H9 (cell line): ENCODE measurements at regions not wholly inside any gene's neighbourhood (a gene's known extent, or its start where the extent isn't known, plus 50 kb on each side); places are given as distances from the start of the nearest gene placed in this dataset.

Experiments
- DNase-seq: peaks from one replicate; pipeline ENCODE4 v3.0.0-alpha.2; 2017
- H2AFZ ChIP-seq: one replicate; pipeline ENCODE4 v1.6.1; 2013; ENCODE audit warnings: mild to moderate bottlenecking, low read length, control low read depth, moderate library complexity
- H2AK5ac ChIP-seq: 2 replicates; pipeline ENCODE4 v1.6.1; 2013; ENCODE audit warnings: low read length, control low read depth, mixed read lengths; ENCODE audit not compliant: insufficient read length
- H2BK120ac ChIP-seq: one replicate; pipeline ENCODE4 v1.6.1; 2013; ENCODE audit warnings: low read depth, mild to moderate bottlenecking, low read length, control low read depth, inconsistent platforms; ENCODE audit not compliant: poor library complexity, severe bottlenecking
- H2BK12ac ChIP-seq: 2 replicates; pipeline ENCODE4 v1.6.1; 2013; ENCODE audit warnings: low read length, control low read depth, mixed read lengths, low read depth; ENCODE audit not compliant: insufficient read length
- H2BK15ac ChIP-seq: 2 replicates; pipeline ENCODE4 v1.6.1; 2013; ENCODE audit warnings: low read depth, low read length, control low read depth
- H2BK20ac ChIP-seq: one replicate; pipeline ENCODE4 v1.6.1; 2013; ENCODE audit warnings: low read depth, mild to moderate bottlenecking, low read length, control low read depth, inconsistent platforms; ENCODE audit not compliant: poor library complexity, severe bottlenecking
- H2BK5ac ChIP-seq: 2 replicates; pipeline ENCODE4 v1.6.1; 2013; ENCODE audit warnings: low read length, control low read depth, mixed read lengths; ENCODE audit not compliant: insufficient read length
- H3K14ac ChIP-seq: 2 replicates; pipeline ENCODE4 v1.6.1; 2013; ENCODE audit warnings: low read length, control low read depth; ENCODE audit not compliant: insufficient read depth
- H3K18ac ChIP-seq: 2 replicates; pipeline ENCODE4 v1.6.1; 2013; ENCODE audit warnings: low read depth, mild to moderate bottlenecking, mixed read lengths, low read length, control low read depth; ENCODE audit not compliant: insufficient read length
- H3K23ac ChIP-seq: 2 replicates; pipeline ENCODE4 v1.6.1; 2013; ENCODE audit warnings: low read length, control low read depth, mixed read lengths, low read depth; ENCODE audit not compliant: insufficient read length
- H3K23me2 ChIP-seq: 2 replicates; pipeline ENCODE4 v1.6.1; 2013; ENCODE audit warnings: low read depth, mild to moderate bottlenecking, mixed read lengths, low read length, control low read depth; ENCODE audit not compliant: insufficient read length, poor library complexity, severe bottlenecking
- H3K27ac ChIP-seq: 2 replicates; pipeline ENCODE4 v1.5.1; 2013; ENCODE audit warnings: low read length, control low read depth, mixed read lengths, low read depth; ENCODE audit not compliant: insufficient read length
- H3K27me3 ChIP-seq: 2 replicates; pipeline ENCODE4 v1.6.1; 2013; ENCODE audit warnings: low read length, control low read depth, inconsistent platforms; ENCODE audit not compliant: insufficient read depth
- H3K4ac ChIP-seq: 2 replicates; pipeline ENCODE4 v1.6.1; 2013; ENCODE audit warnings: low read depth, mild to moderate bottlenecking, control low read depth, inconsistent platforms, low read length, moderate library complexity
- H3K4me1 ChIP-seq: 2 replicates; pipeline ENCODE4 v1.6.1; 2013; ENCODE audit warnings: low read length, control low read depth, inconsistent platforms; ENCODE audit not compliant: insufficient read depth
- H3K4me2 ChIP-seq: 2 replicates; pipeline ENCODE4 v1.6.1; 2013; ENCODE audit warnings: low read length, control low read depth, mixed read lengths; ENCODE audit not compliant: insufficient read length, insufficient read depth
- H3K56ac ChIP-seq: 2 replicates; pipeline ENCODE4 v1.6.1; 2013; ENCODE audit warnings: low read depth, mild to moderate bottlenecking, mixed read lengths, low read length, control low read depth; ENCODE audit not compliant: insufficient read length
- H3K79me1 ChIP-seq: 2 replicates; pipeline ENCODE4 v1.6.1; 2013; ENCODE audit warnings: low read depth, mild to moderate bottlenecking, moderate library complexity, low read length, control low read depth, inconsistent platforms; ENCODE audit not compliant: insufficient read depth, poor library complexity, severe bottlenecking
- H3K79me2 ChIP-seq: 2 replicates; pipeline ENCODE4 v1.6.1; 2013; ENCODE audit warnings: low read length, control low read depth, inconsistent platforms; ENCODE audit not compliant: insufficient read depth
- H3K9ac ChIP-seq: 2 replicates; pipeline ENCODE4 v1.6.1; 2013; ENCODE audit warnings: low read length, control low read depth, mixed read lengths; ENCODE audit not compliant: insufficient read length; ENCODE audit errors: extremely low read depth
- H3K9me3 ChIP-seq: one replicate; pipeline ENCODE4 v1.6.1; 2013; ENCODE audit warnings: low read depth, low read length, inconsistent platforms; ENCODE audit not compliant: control insufficient read depth
- H3T11ph ChIP-seq: one replicate; pipeline ENCODE4 v1.6.1; 2013; ENCODE audit warnings: mild to moderate bottlenecking, low read length, control low read depth, inconsistent platforms
- H4K20me1 ChIP-seq: one replicate; pipeline ENCODE4 v1.6.1; 2013; ENCODE audit not compliant: control insufficient read depth, insufficient read length, insufficient read depth
- H4K5ac ChIP-seq: 2 replicates; pipeline ENCODE4 v1.6.1; 2013; ENCODE audit warnings: low read depth, mild to moderate bottlenecking, mixed read lengths, low read length, control low read depth; ENCODE audit not compliant: insufficient read length
- H4K8ac ChIP-seq: replicated peaks from 2 replicates; pipeline ENCODE4 v1.6.1; 2013; ENCODE audit warnings: low read length, control low read depth, mixed read lengths, low read depth; ENCODE audit not compliant: insufficient read length
- H4K91ac ChIP-seq: 2 replicates; pipeline ENCODE4 v1.6.1; 2013; ENCODE audit warnings: low read depth, mild to moderate bottlenecking, moderate library complexity, mixed read lengths, low read length, control low read depth; ENCODE audit not compliant: insufficient read length
- H3K27ac Mint-ChIP-seq, 3 experiments: 2 replicates in 2 of 3; 3 replicates in 1 of 3; pipeline ENCODE4 v1.8.0; 2020 to 2021; ENCODE audit warnings: mixed read lengths in 3 of 3, mild to moderate bottlenecking in 1 of 3, moderate library complexity in 1 of 3
- H3K27me3 Mint-ChIP-seq: 2 replicates; pipeline ENCODE4 v1.8.0; 2021; ENCODE audit warnings: low read depth, mild to moderate bottlenecking, moderate library complexity, mixed read lengths
- H3K36me3 Mint-ChIP-seq, 3 experiments: 2 replicates in 2 of 3; 3 replicates in 1 of 3; pipeline ENCODE4 v1.8.0; 2020 to 2021; ENCODE audit warnings: low read depth in 3 of 3, mixed read lengths in 3 of 3; ENCODE audit not compliant: insufficient read depth in 1 of 3
- H3K4me1 Mint-ChIP-seq, 2 experiments: 2 replicates each; pipeline ENCODE4 v1.8.0; 2020; ENCODE audit warnings: mixed read lengths in 2 of 2
- H3K4me3 Mint-ChIP-seq, 2 experiments: 2 replicates in 1 of 2; 3 replicates in 1 of 2; pipeline ENCODE4 v1.8.0; 2020 to 2021; ENCODE audit warnings: mild to moderate bottlenecking in 2 of 2, mixed read lengths in 2 of 2, moderate library complexity in 1 of 2
- H3K9me3 Mint-ChIP-seq, 2 experiments: 2 replicates in 1 of 2; 3 replicates in 1 of 2; pipeline ENCODE4 v1.8.0; 2020; ENCODE audit warnings: mild to moderate bottlenecking in 2 of 2, mixed read lengths in 2 of 2, moderate library complexity in 1 of 2
- WGBS: extraction: QIAGEN DNeasy Blood & Tissue Kit; methylation state at CpG from one replicate; pipeline ENCODE4 v1.1.7; 2013; ENCODE audit warnings: missing lambda C conversion rate, low lambda C conversion rate, mixed read lengths; ENCODE audit not compliant: insufficient read length; ENCODE audit errors: extremely low coverage; 5-methylcytosine and 5-hydroxymethylcytosine counted together
- TF ChIP-seq, protein P1 (sequence below): fragments of 200-600 bp; sonication (generic); conservative IDR thresholded peaks from 3 replicates; pipeline ENCODE4 v1.8.0; 2021; ENCODE audit warnings: antibody characterized with exemption, mild to moderate bottlenecking

DNA sequence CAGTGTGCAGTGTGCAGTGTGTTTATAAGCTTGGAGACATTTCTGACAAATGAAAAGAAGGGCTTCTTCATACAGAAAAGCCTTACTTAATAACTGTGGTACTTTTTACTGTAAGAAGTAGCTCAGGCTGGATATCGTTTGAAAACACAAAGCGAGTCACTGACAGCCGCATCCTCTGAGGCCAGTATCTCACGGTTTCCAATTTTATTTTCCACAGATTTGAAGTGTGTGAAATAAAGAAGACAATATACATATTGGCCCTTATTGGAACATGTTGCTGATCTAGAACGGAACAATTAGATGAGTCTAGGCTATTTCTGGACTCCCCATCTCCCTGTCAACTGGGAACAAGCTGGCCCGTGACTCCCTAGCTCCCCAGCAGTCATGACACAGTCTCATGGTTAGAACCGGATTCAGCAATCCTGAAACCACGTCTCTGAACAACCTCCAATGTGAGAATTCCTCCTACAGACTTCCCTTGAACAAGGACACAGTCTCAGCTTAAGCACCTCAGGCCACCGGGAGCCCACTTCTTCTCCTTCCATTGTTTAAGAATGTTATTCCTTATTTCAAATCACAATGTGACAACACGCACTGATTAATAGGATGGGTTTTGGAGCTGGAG lies 484.5 kb downstream of the COG6 start:
- no peak overlapping the region for H2BK12ac ChIP-seq
- H3T11ph ChIP-seq: no peak overlapping the region
- no peak overlapping the region for H2BK15ac ChIP-seq
- H3K4me1 ChIP-seq: no peaks in the 10 kb centered on the region
- H3K56ac ChIP-seq: no peak overlapping the region
- Mint-ChIP-seq H3K36me3 (no peaks in the 10 kb centered on the region; a peak in 1 of 7 replicates), H3K27me3 (no peaks in the 10 kb centered on the region; the same call in 1 of the 2 replicates), H3K4me1 (peaks cover 0 to 2% of the 10 kb centered on the region in 2 experiments; a peak in 1 of 4 replicates), H3K4me3 (no peak overlapping the region), H3K9me3 (no peaks in the 10 kb centered on the region), H3K27ac (no peak overlapping the region)
- TF ChIP-seq, protein P1, sequence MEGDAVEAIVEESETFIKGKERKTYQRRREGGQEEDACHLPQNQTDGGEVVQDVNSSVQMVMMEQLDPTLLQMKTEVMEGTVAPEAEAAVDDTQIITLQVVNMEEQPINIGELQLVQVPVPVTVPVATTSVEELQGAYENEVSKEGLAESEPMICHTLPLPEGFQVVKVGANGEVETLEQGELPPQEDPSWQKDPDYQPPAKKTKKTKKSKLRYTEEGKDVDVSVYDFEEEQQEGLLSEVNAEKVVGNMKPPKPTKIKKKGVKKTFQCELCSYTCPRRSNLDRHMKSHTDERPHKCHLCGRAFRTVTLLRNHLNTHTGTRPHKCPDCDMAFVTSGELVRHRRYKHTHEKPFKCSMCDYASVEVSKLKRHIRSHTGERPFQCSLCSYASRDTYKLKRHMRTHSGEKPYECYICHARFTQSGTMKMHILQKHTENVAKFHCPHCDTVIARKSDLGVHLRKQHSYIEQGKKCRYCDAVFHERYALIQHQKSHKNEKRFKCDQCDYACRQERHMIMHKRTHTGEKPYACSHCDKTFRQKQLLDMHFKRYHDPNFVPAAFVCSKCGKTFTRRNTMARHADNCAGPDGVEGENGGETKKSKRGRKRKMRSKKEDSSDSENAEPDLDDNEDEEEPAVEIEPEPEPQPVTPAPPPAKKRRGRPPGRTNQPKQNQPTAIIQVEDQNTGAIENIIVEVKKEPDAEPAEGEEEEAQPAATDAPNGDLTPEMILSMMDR: no peak
- H2BK120ac ChIP-seq: no peak overlapping the region
- H4K8ac ChIP-seq: no peak overlapping the region
- no peak overlapping the region for H3K27ac ChIP-seq
- H4K5ac ChIP-seq: no peak overlapping the region
- H2AK5ac ChIP-seq: no peak overlapping the region
- no peak overlapping the region for H3K4ac ChIP-seq
- no peak for DNase-seq
- H3K27me3 ChIP-seq: no peaks in the 10 kb centered on the region
- no peak overlapping the region for H3K14ac ChIP-seq
- H3K4me2 ChIP-seq: no peak overlapping the region
- H3K9me3 ChIP-seq: no peaks in the 10 kb centered on the region
- no peak overlapping the region for H2BK5ac ChIP-seq
- H3K23me2 ChIP-seq: no peaks in the 10 kb centered on the region
- no peak overlapping the region for H2AFZ ChIP-seq
- H3K18ac ChIP-seq: no peak overlapping the region
- H3K9ac ChIP-seq: no peak overlapping the region
- H2BK20ac ChIP-seq: no peak overlapping the region
- no peak overlapping the region for H3K23ac ChIP-seq
- WGBS: no CpG with 5 or more reads among the region's 10 CpGs
- no peaks in the 10 kb centered on the region for H4K20me1 ChIP-seq
- H3K79me2 ChIP-seq: no peaks in the 10 kb centered on the region
- no peak overlapping the region for H4K91ac ChIP-seq
- H3K79me1 ChIP-seq: no peaks in the 10 kb centered on the region
